Right kidney (tissue), 1 donor: ENCODE measurements at regions not wholly inside any gene's neighbourhood (a gene's known extent, or its start where the extent isn't known, plus 50 kb on each side); places are given as distances from the start of the nearest gene placed in this dataset.

Experiments used
- DNase-seq: peaks from one replicate; pipeline ENCODE4 v3.0.0-alpha.2; 2016

- no peak for DNase-seq
These were observed 54.4 kb downstream of the UNCX start for GRCh38 chr7:1286946-1287645.

GRCh38 chr7:1287752-1288201 is 55.1 kb downstream of the UNCX start:
- DNase-seq: no peak

- DNase-seq: no peak
These were observed 55.8 kb downstream of the UNCX start for GRCh38 chr7:1288390-1288995.

- peak; percentile 44 for DNase-seq
These were observed 56.4 kb downstream of the UNCX start for GRCh38 chr7:1288996-1289551.

- DNase-seq: no peak
These were observed 57.0 kb downstream of the UNCX start for GRCh38 chr7:1289666-1290025.

- peak; percentile 85 for DNase-seq
These were observed 57.5 kb downstream of the UNCX start for GRCh38 chr7:1290026-1290678.

GRCh38 chr7:1290679-1291356 is 58.1 kb downstream of the UNCX start:
- DNase-seq: no peak

GRCh38 chr7:1291357-1291689 is 58.7 kb downstream of the UNCX start:
- no peak for DNase-seq

- DNase-seq: peak; percentile 25
These were observed 59.4 kb downstream of the UNCX start for GRCh38 chr7:1291845-1292765.

GRCh38 chr7:1292972-1293830 is 60.5 kb downstream of the UNCX start:
- DNase-seq: peak; percentile 45

- no peak for DNase-seq
These were observed 61.3 kb downstream of the UNCX start for GRCh38 chr7:1293950-1294411.

GRCh38 chr7:1295776-1296355 is 63.2 kb downstream of the UNCX start:
- no peak for DNase-seq

- DNase-seq: peak; percentile 75
These were observed 63.8 kb downstream of the UNCX start for GRCh38 chr7:1296356-1296981.

GRCh38 chr7:1297017-1297960 is 64.6 kb downstream of the UNCX start:
- peak; percentile 74 for DNase-seq

GRCh38 chr7:1298051-1298930 is 65.6 kb downstream of the UNCX start:
- no peak for DNase-seq

GRCh38 chr7:1298931-1299885 is 66.5 kb downstream of the UNCX start:
- no peak for DNase-seq
